PFSK-1 (cell line): ENCODE measurements at regions not wholly inside any gene's neighbourhood (a gene's known extent, or its start where the extent isn't known, plus 50 kb on each side); places are given as distances from the start of the nearest gene placed in this dataset.

Experiments
- FOXP2 ChIP-seq: optimal IDR thresholded peaks from 2 replicates; pipeline ENCODE3; 2011; ENCODE audit warnings: borderline replicate concordance, control low read depth, inconsistent platforms; ENCODE audit not compliant: insufficient read depth; ENCODE audit errors: extremely low read length, extremely low read depth
- POLR2AphosphoS5 ChIP-seq: IDR thresholded peaks from 2 replicates; pipeline ENCODE4 v1.6.1; 2012; ENCODE audit warnings: low read depth, mild to moderate bottlenecking, control low read depth, low read length, moderate library complexity
- SIN3A ChIP-seq: IDR thresholded peaks from 2 replicates; pipeline ENCODE4 v1.6.1; 2012; ENCODE audit warnings: mild to moderate bottlenecking, low read length, moderate library complexity, borderline replicate concordance; ENCODE audit not compliant: insufficient read depth
- TAF1 ChIP-seq: IDR thresholded peaks from 2 replicates; pipeline ENCODE4 v1.6.1; 2012; ENCODE audit warnings: low read length, control low read depth, borderline replicate concordance; ENCODE audit not compliant: insufficient read depth
- TF ChIP-seq, protein P1 (sequence below), 2 experiments: IDR thresholded peaks; 2 replicates each; pipeline versions ENCODE4 v1.6.1 to v1.8.0; 2011 to 2012; ENCODE audit warnings: low read depth in 2 of 2, low read length in 2 of 2, control low read depth in 1 of 2, inconsistent platforms in 1 of 2, mild to moderate bottlenecking in 1 of 2, moderate library complexity in 1 of 2; ENCODE audit not compliant: insufficient read depth in 1 of 2

- TF ChIP-seq FOXP2 (no peak), TAF1 (no peak), SIN3A (no peak), POLR2AphosphoS5 (no peak)
- TF ChIP-seq, protein P1, sequence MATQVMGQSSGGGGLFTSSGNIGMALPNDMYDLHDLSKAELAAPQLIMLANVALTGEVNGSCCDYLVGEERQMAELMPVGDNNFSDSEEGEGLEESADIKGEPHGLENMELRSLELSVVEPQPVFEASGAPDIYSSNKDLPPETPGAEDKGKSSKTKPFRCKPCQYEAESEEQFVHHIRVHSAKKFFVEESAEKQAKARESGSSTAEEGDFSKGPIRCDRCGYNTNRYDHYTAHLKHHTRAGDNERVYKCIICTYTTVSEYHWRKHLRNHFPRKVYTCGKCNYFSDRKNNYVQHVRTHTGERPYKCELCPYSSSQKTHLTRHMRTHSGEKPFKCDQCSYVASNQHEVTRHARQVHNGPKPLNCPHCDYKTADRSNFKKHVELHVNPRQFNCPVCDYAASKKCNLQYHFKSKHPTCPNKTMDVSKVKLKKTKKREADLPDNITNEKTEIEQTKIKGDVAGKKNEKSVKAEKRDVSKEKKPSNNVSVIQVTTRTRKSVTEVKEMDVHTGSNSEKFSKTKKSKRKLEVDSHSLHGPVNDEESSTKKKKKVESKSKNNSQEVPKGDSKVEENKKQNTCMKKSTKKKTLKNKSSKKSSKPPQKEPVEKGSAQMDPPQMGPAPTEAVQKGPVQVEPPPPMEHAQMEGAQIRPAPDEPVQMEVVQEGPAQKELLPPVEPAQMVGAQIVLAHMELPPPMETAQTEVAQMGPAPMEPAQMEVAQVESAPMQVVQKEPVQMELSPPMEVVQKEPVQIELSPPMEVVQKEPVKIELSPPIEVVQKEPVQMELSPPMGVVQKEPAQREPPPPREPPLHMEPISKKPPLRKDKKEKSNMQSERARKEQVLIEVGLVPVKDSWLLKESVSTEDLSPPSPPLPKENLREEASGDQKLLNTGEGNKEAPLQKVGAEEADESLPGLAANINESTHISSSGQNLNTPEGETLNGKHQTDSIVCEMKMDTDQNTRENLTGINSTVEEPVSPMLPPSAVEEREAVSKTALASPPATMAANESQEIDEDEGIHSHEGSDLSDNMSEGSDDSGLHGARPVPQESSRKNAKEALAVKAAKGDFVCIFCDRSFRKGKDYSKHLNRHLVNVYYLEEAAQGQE (IDR thresholded peaks at IDR 0.05; ENCODE audit: insufficient read depth in 1 of 2, low read depth in 2 of 2, low read length in 2 of 2), result no peak
Measured at GRCh38 chr3:103825586-103825985, 1390.8 kb downstream of the ZPLD1 start.

DNA sequence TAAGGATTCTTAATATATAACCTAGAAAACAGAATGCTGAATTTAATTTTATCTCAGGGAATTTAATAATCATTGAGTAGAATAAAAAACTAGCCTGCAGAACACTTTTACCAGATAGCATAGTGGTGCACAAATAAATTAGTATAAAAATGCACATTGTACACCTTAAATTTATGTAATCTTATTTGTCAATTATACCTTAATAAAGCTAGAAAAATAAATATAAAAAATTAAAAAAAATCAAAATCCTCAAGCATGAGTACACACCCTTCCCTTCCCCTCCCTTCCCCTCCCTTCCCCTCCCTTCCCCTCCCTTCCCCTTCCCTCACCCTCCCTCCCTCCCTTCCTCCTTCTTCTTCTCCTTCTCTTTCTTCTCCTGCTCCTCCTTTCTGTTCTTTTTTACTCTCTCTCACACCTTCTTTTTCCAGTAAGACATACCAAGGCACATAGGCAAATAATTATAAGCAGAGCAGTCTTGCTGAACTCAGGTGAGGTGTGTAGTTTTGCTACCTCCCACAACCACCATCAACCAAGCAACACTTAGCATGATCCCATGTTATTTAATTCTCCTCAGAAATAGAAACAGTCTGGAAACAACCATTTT is 1395.0 kb downstream of the ZPLD1 start:
- TF ChIP-seq POLR2AphosphoS5 (no peak), SIN3A (no peak), FOXP2 (no peak), TAF1 (no peak)
- TF ChIP-seq, protein P1 (IDR thresholded peaks at IDR 0.05; ENCODE audit: insufficient read depth in 1 of 2, low read depth in 2 of 2, low read length in 2 of 2), result no peak

DNA sequence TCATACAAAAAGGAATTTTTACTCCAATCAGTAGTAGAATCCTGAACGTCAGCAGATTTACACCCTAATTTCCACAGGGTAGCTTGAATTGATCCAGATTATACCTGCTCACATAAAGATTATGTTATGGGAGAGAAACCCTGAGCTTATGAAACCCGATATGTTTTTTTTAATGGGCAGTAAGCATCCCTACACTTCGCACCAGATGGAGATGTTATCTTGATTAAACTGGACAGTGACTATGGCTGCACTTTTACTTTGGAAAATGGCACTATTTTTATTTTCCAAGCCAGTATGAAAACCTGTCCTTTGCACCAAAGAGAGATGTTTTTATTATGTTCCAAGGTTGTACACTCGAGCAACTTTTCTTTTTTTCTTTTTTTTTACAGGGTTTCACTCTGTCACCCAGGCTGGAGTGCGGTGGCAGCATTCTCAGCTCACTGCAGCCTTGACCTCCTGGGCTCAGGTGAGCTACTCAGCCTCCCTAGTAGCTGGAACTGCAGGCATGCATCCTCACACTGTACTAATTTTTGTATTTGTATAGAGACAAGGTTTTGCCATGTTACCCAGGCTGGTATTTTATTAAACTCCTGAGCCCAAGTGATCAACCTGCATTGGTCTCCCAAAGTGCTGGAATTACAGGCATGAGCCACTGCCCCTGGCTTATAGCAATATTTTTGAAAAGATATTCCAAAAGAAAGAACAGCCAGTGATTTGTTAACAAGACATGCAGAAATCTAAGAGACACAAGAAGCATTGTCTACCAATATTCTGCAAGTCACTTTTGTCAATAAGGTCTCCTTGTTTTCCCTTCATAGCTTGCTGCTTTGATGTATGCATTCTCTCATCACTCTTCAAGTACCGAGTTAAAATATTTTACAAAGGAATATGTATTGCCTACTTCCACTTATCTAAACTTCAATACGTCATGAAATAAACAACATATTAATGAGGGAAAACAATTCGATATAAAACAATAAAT is 1412.6 kb downstream of the ZPLD1 start:
- TF ChIP-seq SIN3A (no peak), TAF1 (no peak), POLR2AphosphoS5 (no peak), FOXP2 (no peak)
- TF ChIP-seq, protein P1 (IDR thresholded peaks at IDR 0.05; ENCODE audit: insufficient read depth in 1 of 2, low read depth in 2 of 2, low read length in 2 of 2), result no peak

GRCh38 chr3:103851793-103852192 is 1417.0 kb downstream of the ZPLD1 start:
- TF ChIP-seq, protein P1 (IDR thresholded peaks at IDR 0.05; ENCODE audit: insufficient read depth in 1 of 2, low read depth in 2 of 2, low read length in 2 of 2), result no peak
- TF ChIP-seq TAF1, result no peak
- no peak for TF ChIP-seq SIN3A
- no peak for TF ChIP-seq POLR2AphosphoS5
- TF ChIP-seq FOXP2, result no peak
